ENCODE measurements at regions not wholly inside any gene's neighbourhood (a gene's known extent, or its start where the extent isn't known, plus 50 kb on each side); places are given as distances from the start of the nearest gene placed in this dataset.
"Not testable (repeated sequence)": the region's sequence is repeated elsewhere in the genome, so short reads cannot be mapped to it uniquely, and the experiment has no call there.

GRCh38 chr4:125620066-125620860, 305.5 kb downstream of the FAT4 start:
- no peak for DNase-seq

- DNase-seq = no peak
Measured at GRCh38 chr4:125624951-125625350, 310.2 kb downstream of the FAT4 start.

DNA sequence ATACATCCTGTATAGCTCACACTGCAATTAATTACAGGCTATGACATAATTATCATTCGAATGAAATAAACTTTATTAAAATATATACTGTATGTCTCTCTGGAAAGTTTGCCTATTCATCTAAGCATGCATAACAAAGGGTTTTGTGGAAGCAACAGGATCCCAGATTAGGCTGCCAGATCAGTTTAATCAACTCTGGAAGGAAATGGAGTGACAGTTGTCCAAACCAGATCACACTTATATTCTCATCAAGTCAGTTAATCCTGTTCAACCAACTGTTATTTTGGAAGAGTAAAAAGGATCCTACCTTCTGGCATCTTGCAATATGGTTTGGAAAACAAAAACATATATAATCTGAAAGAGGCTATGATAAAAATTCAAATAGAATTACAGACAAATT, 312.2 kb downstream of the FAT4 start:
- no peak for DNase-seq

- no peak for DNase-seq
Measured at GRCh38 chr4:125639182-125639621, 324.4 kb downstream of the FAT4 start.

DNA sequence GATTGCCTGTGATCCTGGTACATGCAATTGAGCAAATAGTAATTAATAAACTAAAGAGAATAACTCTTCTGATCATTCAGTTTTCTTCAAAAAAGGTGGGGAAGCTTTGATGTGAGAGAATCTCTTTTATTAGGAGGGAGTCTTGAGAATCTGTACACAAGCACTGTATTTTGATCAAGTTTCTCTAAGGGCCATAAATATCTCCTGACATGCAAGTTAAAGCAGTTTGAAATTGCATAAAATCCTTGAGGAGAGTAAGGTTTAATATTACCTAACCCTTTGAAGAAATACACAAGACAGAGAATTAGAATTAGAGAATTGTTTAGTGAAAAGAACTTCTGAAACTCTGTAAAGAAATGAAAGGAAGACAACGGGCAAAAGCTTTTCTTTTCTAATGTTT, 326.9 kb downstream of the FAT4 start:
- DNase-seq = no peak

- no peak for DNase-seq
Measured at GRCh38 chr4:125642645-125643044, 327.9 kb downstream of the FAT4 start.

DNA sequence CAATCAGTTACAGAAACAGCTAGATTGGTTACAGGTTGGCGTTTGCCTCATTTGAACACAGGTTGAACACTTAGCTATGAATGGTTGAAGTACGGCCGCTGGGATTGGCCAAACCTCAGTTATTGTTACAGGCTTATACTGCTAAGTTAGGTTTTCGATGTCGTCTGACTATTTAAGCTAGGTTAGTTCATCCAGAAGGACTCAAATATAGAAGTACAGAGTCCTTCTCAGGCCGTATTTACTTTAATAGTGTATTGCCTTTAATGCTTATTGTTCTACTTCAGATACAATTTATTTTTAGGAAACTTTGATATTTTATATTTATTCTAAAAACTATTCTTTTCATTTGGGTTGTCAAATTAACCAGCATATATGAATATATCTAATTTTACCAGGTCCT, 334.7 kb downstream of the FAT4 start:
- DNase-seq = no peak

DNA sequence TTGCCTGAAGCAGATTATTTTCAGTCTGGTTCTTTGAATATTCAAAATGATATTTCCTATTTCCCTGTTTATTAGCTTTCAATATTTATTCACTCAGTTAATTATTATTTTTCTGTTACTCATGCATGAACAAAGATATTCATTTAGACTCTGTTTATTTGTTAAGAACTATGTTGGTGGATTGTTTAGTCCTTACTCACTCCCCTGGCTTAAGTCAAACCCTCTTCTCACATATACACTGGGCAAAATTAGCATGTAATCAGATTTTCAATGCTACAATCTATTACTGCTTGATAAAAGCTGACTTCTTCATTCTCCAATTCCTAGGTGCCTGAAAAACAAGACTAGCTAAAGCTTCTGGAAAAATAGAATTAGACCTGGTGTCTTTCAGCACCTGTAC, 335.8 kb downstream of the FAT4 start:
- no peak for DNase-seq

DNA sequence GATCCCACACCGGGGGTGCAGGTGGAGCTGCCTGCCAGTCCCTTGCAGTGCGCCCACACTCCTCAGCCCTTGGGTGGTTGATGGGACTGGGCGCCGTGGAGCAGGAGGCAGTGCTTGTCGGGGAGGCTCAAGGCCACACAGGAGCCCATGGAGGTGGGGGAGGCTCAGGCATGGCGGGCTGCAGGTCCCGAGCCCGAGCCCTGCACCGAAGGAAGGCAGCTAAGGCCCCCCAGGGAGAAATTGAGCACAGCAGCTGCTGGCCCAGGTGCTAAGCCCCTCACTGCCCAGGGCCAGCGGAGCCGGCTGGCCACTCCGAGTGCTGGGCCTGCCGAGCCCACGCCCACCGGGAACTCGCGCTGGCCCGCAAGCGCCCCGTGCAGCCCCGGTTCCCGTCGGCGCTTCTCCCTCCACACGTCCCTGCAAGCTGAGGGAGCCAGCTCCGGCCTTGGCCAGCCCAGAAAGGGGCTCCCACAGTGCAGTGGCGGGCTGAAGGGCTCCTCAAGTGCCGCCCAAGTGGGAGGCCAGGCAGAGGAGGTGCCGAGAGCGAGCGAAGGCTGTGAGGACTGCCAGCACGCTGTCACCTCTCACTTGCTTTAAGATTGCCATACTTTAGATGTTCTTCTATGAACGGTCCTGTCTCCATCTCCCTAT, 337.1 kb downstream of the FAT4 start:
- DNase-seq = not testable (repeated sequence)

DNA sequence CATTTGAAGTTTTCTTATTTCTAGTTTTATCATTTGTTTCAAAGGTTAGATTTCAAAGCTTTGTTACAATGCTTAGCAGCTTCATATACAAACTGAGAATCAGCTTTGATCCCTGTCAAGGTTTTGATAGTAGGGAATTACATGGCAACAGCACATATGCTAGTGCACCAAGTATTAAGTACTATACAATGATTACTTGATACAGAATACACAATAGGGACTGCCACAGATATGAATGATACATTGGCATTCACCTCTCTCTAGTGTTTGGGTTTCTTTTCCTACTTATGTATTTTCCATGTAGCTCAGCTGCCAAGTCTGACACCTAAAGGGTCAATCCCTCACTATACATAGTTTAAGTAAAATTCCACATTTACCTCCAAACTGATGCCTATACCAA, 344.0 kb downstream of the FAT4 start:
- no peak for DNase-seq

- no peak for DNase-seq
Measured at GRCh38 chr4:125663896-125664767, 349.4 kb downstream of the FAT4 start.

DNA sequence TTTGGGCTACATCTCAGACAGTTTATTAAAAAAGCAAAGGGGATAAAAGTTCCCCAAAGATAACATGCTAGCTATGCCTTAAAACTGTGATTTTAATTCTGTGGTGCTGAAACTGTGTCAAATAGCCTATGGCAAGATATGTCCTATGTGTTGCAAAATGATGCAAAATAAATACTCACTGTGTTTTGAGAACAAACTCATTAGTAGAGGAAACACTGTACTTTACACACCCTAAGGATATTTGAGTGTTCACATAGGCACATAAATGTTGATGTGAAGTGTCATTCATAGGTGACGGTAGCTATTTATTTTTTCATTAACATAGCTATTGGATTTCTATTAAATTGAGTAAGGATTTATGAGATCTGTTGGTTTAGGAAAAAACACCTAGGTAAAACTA, 351.9 kb downstream of the FAT4 start:
- DNase-seq = no peak

GRCh38 chr4:125676156-125676555, 361.4 kb downstream of the FAT4 start:
- DNase-seq = no peak

DNA sequence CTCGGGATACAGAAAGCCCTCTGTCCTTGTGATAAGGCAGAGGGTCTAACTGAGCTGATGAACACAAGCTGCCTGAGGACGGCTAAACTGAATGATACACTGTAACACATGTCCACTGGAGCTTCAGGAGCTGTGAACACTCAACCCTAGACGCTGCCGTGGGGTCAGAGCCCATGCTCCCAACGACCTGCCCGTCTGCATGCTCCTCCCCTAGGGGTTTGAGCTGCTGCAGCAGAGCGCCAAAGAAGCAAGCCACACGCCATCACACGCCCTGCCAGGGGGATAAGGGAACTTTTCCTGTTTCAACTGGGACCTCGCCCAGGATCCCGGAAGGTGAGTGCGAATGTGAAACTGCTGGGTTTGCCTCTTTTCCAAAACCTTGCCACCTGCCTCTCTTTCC, 361.8 kb downstream of the FAT4 start:
- DNase-seq = no peak

DNA sequence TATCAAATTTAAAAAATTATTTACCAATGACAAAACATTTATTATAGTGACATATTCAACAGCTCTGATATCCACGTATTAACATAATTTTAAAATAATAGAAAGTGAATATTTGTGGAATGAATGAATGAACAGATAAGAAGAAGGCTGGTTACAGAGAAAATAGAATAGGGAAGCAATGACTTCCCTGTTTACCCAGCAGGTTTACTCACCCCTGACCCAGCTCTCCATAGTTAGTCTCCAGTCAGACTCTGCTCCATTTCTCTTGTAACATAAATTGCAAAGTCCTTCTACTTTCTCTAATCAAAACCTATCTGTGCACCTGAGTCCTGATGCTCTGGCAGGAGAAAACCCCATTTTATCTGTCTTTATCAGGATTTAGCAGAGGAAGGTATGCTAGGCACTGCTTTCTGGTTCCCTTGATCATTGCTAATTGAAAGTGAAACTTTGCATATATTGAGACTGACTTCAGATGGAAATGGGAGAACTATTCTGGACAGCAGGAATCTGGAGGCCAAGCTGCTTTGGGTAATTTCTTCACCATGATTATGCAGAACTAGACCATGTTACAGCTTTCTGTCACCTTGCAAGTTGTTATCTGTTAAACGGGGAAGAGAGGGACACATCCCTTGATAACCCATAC, 363.0 kb downstream of the FAT4 start:
- no peak for DNase-seq

- no peak for DNase-seq
Measured at GRCh38 chr4:125679989-125680388, 365.2 kb downstream of the FAT4 start.

GRCh38 chr4:125681240-125681639, 366.5 kb downstream of the FAT4 start:
- no peak for DNase-seq

DNA sequence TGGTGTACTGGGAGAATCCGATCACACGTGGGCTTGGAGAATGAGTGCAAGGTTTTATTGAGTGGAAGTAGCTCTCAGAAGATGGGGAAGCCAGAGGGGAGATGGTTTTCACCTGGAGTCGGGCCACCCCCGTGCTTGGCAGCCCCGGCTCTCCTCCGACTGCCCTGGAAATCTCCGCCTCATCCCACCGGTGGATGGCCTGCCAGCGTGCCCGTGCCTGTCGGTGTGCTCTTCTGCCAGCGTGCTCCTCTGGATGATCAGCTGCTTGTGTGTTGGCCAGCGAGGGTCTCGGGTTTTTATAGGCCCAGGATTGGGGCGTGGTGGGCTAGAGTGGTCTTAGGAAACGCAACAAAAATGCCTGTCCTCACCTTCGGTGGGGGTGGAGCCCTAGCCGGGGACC, 368.0 kb downstream of the FAT4 start:
- no peak for DNase-seq

DNA sequence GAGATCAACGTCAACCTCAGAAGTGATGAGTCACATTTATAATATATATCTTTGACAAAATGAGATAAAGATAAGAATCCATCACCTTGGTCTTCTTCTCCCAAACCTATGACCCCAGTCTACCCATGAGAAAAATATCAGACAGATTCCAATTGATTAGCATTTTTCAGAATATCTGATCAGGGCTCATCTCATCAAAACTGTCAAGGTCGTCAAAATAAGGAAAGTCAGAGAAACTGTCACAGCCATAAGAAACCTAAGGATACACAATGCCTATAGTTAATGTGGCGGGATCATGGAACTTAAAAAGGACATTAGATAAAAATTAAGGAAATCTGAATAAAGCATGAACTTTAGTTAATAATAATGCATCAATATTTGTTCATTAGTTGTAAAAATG, 374.1 kb downstream of the FAT4 start:
- DNase-seq = no peak

DNA sequence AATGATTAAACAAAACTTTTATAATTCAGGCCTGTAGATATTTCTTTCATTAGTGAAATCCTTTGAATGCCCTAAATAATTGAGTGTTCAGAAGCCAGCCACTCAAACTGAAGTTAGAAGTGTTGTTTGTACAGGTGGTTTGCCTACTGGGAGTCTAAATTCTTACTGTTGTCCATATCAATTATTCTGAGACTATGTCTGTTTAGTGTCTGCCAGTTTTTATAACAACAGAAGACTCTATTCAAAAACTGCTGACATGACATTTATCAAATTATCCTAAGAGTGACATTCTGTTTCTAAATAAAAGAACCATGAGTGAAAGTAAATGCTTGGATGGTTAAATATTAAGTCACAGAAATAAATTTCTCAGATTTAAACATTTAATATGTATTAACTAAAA, 375.1 kb downstream of the FAT4 start:
- no peak for DNase-seq

DNA sequence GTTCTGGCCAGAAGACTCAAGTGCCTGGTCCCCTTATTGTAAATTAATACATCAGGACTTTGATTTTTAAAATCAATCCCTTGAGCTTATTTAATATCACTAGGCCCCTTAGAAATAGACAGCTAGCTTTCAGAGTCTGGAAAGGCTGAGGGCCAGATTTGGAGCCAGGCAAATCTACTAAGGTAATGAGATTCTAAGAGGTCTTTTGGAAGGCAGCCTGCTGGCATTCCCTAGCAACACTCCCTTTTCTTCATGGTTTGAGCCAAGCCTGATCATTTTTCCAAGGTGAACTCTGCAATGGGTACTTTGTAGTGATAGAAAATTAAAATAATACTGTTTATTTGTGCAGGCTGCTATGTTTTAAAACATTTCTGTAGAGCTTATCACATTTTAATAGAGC, 378.5 kb downstream of the FAT4 start:
- DNase-seq = no peak

DNA sequence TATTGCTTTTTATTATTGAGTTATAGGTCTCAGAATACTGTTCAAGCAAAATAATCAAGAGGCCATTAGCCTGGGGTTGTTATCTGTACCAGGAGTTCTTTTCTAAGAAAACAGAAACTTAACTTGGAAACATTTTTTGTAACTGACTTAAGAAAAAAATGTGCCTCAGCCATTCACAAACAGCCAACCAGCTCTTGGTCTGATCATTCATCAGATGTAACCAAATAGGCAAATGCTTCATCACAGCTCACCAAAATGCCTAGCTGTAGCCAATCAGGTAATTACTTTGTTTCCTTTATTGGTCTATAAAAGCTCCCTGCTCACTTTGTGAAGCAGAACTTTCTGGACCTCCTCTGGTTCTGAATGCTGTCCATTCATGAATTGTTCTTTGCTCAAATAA, 387.7 kb downstream of the FAT4 start:
- DNase-seq = no peak

GRCh38 chr4:125703443-125703842, 388.7 kb downstream of the FAT4 start:
- no peak for DNase-seq

Measured in NCI-H1048 (cell line).